GM18519 (cell line): ENCODE measurements at regions not wholly inside any gene's neighbourhood (a gene's known extent, or its start where the extent isn't known, plus 50 kb on each side); places are given as distances from the start of the nearest gene placed in this dataset.
"Not testable (repeated sequence)": the region's sequence is repeated elsewhere in the genome, so short reads cannot be mapped to it uniquely, and the experiment has no call there.

Source experiments
- ATAC-seq: cut with Tn5 transposase; IDR thresholded peaks from one replicate; pipeline ENCODE4 v1.9.1; 2021; ENCODE audit warnings: mild to moderate bottlenecking, moderate library complexity; ENCODE audit not compliant: unreplicated experiment, low FRiP score

DNA sequence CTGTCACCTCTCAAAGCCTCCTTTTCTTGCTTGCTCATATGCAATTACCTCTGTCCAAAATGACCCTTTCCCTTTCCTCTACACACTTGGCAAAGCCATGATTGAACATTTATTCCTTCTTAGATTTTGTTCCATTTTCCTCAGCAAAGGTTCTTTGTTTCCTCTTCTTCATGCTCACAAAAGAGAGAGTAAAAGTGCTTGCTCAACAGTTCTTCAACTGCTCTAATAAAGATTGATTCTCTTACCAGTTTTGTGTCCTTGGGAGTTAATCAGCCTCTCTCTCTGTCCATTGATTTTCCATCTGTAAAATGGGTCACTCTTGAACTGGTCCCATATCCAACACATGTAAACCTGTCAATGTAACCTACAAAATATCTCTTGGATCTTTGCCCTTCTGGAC, 186.4 kb downstream of the WNT5A start:
- ATAC-seq, result no peak

- ATAC-seq, result no peak
Observed at GRCh38 chr3:55297706-55298105, 189.4 kb downstream of the WNT5A start.

DNA sequence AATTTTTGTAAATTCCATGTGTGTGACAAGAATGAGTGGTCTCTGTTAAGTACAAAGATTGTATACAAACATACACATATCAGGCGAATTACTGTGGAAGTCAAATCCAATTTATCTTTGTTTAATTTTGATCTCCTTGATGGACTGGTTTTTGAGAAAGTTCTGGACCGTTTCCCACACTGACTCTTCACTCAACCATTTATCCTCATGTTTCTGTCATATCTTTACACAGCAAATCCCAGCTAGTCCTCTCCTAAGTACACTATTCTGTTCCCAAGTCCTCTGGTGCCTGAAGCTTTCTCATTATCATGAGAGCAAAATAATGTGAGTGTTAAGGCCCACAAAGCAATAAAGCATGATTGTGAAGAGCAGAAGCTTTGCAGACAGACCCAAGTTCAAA, 189.9 kb downstream of the WNT5A start:
- no peak for ATAC-seq

- ATAC-seq, result no peak
Observed at GRCh38 chr3:55296791-55297190, 190.3 kb downstream of the WNT5A start.

- ATAC-seq, result no peak
Observed at GRCh38 chr3:55296030-55296429, 191.1 kb downstream of the WNT5A start.

DNA sequence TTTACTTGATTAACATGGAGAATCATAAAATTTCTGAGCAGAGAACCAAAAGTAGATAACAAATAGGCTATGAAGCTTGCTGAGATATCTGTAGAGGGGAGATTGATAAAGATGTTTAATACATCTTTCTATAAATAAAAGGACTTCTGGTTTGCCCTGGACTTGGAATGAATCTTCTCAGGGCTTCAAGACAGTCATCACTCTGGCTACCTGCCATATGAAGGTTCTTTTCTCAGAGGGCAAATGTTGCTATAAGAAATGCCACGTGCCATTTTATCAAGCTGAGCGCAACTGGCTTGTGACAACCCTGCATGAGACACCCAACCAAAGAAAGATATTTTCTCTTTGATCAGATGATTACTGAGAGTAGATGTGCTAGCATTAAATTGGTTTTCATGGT, 192.5 kb downstream of the WNT5A start:
- ATAC-seq, result no peak

DNA sequence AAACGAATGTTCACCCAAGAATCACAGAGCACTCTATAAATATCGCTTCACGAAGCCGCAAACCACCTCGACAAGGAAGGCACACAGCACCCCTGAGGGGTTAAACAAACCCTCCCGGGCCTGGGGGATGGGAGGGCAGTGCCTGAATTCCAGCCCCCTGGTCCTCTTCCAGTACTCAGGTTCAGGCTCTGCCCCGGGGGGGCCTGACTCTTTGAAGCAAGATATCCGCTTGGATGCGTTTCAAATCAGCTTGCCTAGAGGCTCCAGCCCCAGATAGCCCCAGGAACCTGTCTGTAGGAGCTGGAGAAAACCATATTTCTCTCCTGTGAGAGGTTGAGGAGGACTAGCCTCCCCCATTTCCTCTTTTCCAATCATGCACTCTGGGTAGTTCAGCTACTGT, 194.7 kb downstream of the WNT5A start:
- no peak for ATAC-seq

DNA sequence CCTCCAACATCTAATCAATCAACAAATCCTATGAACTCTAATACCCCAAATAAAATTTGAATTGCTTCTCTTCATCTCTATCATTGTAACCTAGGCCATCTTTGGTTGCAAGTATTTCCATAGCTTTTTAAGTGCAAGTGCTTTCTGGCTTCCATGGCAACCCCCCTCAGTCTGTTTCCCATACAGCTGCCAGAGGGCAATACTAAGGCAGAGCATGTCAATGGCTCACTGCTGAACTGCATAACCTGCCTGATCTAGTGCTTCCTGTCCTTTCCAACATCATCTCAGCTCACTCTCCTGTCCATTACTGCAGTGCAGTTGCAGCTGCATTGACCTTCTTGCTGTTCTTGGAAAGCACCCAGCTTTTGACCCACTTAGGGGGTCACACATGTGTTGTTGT, 198.4 kb downstream of the WNT5A start:
- ATAC-seq, result no peak

DNA sequence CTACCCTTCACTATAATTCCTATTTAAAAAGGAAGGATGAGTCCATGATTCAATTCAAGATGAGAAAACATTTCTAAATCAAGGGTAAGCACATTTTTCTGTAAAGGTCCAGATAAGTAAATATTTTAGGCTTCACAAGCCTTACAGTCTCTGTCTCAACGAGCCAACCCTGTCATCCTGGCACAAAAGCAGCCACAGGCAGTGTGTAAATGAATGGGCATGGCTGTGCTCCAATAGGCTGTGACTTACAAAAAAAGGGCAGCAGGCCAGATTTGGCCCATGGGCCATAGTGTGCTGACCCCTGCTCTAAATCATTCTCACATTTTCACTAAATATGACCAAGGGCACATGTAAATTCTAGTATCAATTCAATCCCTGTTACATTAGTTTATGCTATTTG, 200.4 kb downstream of the WNT5A start:
- no peak for ATAC-seq

DNA sequence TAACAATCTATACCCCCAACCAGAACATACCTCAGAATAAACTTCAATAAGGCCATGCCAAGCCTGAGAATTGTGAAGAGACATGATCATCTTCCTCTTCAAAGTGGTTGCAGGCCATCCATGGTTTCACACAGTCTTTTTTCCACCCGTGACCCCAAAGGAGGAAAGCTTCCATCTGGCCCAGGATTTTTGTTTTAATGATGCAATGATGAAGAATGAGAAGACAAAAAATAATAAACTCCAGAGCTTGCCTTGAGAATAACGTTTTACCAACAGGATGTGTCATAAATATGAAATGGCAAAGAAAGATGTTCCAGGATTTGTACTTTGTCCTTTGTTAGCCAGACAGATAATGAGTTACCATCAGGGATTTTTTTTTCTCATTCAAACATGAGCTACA, 201.9 kb downstream of the WNT5A start:
- ATAC-seq, result no peak

DNA sequence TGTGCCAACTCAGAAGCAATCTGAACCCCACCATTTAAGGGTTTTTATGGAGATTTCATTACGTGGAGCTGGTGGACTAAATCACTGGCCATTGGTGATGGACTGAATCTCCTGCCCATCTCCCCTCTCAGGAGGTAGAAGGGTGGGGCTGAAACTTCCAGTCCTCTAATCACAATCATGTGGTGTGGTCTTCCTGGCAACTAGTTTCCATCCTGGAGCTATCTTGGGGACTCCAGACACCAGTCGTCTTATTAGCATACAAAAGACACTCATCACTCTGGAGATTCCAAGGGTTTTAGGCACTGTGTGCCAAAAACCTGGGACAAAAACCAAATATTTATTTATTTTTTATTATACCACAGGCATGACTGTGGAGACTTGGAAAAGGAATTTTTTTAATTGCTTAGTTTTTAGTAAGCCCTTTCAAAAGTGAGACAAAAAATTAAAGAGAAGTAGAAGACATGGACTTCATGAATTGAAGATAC, 203.6 kb downstream of the WNT5A start:
- no peak for ATAC-seq

GRCh38 chr3:55282994-55283393, 204.1 kb downstream of the WNT5A start:
- no peak for ATAC-seq

- no peak for ATAC-seq
Observed at GRCh38 chr3:55272031-55272645, 215.0 kb downstream of the WNT5A start.

DNA sequence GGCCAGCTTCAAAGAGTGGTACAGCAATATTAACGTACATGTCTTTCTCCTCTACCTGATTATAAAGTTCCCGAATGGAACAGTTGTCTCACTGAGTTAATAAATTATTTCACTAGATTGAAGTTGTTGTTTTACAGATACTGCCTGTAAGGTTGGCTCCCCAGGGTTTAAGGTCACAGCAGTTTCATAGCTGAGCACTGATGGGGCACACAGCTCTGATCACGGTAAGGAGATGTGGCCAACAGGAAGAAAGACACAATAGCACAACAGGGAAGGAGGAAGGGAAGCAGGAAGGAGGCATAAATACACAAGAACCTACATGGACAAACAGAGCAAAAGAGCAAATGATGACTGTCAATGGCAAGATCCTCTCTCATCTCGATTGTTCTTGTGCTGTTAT, 215.6 kb downstream of the WNT5A start:
- no peak for ATAC-seq

GRCh38 chr3:55270976-55271375, 216.1 kb downstream of the WNT5A start:
- ATAC-seq, result no peak

GRCh38 chr3:55269636-55270035, 217.5 kb downstream of the WNT5A start:
- ATAC-seq, result no peak

DNA sequence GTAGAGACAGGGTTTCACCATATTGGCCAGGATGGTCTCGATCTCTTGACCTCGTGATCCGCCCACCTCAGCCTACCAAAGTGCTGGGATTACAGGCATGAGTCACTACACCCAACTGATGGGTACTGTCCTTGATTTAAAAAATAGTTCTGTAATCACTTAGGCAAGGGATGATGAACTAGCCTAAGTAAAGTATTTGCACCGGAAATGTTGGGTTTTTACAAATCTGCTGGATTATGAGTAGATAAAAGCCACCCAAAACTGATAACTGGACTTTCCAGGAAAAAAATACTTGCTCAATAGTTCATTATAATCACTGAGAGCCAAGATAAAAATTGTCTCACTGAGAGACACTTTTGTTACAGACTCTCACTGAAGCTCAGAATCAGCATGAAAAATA, 218.0 kb downstream of the WNT5A start:
- ATAC-seq, result no peak

DNA sequence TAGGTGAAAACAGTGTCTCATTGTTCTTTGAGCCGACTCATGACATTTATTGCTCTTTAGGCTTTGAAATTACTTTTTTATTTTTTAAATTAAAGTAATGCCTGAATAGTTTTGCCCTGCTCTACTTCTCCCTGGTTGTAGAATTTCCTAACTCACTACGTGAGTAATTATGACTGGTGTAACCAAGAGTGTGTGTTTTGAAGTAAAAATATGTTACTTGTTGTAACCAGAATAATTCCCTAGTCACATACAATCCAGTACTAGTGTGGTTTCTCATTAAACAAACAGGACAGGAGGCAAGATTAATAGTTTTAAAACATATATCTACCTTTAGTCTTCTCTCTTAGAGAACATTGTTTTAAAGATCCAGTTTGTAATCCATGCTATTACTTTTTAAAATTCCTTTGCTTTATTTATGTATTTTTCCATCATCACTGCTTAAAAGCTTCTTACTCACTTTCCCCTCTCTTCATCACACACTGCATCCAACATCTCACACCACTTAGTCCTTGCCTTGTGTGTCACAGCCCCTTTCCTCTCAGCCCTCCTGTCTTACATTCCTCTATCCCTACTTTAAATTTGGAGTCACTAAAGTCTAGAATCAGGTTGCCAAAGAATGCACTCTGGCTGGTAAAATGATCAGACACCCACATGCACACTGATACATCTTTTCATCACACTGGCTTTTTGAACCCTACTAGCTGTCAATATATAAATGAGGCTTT, 219.7 kb downstream of the WNT5A start:
- ATAC-seq, result no peak

- no peak for ATAC-seq
Observed at GRCh38 chr3:55264919-55265318, 222.2 kb downstream of the WNT5A start.

DNA sequence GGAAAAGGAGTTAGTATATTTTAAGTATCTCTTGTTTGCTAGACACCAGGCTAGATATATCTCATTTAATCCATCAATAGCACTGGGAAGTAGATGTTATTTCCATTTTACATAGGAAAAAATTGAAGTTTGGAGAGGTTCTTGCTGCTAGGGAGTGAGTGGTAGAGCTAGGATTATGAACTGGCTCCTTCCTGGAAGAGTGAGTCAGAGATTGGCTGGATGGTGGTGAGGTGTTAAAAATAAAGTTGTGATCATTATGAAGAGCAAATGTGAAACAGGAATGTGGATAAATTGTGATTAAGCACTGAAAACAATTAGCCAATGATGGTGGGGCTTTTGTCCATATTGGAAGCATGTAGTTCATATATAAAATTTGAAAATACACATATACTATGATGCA, 234.2 kb downstream of the WNT5A start:
- no peak for ATAC-seq

- not testable (repeated sequence) for ATAC-seq
Observed at GRCh38 chr3:55249156-55249555, 237.9 kb downstream of the WNT5A start.

- ATAC-seq, result no peak
Observed at GRCh38 chr3:55247666-55248065, 239.4 kb downstream of the WNT5A start.
